HepG2 (cell line): ENCODE measurements at regions not wholly inside any gene's neighbourhood (a gene's known extent, or its start where the extent isn't known, plus 50 kb on each side); places are given as distances from the start of the nearest gene placed in this dataset.

Source experiments
- KLF6 ChIP-seq: IDR thresholded peaks from 2 replicates; pipeline ENCODE4 v1.8.0; 2016; ENCODE audit warnings: missing biosample characterization, missing genetic modification reagents
- SMC3 ChIP-seq: IDR thresholded peaks from 2 replicates; pipeline ENCODE4 v1.6.1; 2011; ENCODE audit warnings: low read length, improper control_type of control experiment
- TF ChIP-seq, protein P1 (sequence below): sonication (generic); formaldehyde crosslinking; IDR thresholded peaks from 2 replicates; pipeline ENCODE4 v1.5.1; 2020; ENCODE audit warnings: missing genetic modification reagents, mild to moderate bottlenecking, borderline replicate concordance
- TF ChIP-seq, protein P2 (sequence below): sonication (generic); formaldehyde crosslinking; IDR thresholded peaks from 2 replicates; pipeline ENCODE4 v1.5.0; 2020; ENCODE audit warnings: mild to moderate bottlenecking, missing genetic modification reagents, moderate library complexity

DNA sequence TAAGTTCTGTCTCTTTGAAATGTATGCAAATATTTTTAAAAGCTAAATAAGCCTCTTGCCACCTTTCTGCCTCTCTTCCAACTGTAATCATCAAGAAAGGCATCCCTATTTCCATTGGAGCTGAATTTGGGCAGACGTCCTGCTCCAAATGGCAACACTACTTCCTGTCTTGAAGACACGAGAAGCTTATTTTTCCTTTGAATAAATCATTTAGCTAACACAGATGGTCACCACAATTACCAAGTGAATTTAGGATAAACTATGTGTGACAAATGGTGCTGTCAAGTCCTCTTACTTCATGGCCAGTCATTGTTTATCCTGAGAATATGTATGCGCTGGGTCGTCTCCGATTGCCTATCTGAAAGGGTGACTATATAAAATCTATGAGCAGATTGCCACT, 268.0 kb downstream of the ANKRD7 start:
- TF ChIP-seq, protein P1, sequence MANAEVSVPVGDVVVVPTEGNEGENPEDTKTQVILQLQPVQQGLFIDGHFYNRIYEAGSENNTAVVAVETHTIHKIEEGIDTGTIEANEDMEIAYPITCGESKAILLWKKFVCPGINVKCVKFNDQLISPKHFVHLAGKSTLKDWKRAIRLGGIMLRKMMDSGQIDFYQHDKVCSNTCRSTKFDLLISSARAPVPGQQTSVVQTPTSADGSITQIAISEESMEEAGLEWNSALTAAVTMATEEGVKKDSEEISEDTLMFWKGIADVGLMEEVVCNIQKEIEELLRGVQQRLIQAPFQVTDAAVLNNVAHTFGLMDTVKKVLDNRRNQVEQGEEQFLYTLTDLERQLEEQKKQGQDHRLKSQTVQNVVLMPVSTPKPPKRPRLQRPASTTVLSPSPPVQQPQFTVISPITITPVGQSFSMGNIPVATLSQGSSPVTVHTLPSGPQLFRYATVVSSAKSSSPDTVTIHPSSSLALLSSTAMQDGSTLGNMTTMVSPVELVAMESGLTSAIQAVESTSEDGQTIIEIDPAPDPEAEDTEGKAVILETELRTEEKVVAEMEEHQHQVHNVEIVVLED (CRISPR knock-in tag) = no peak
- TF ChIP-seq SMC3 (no peak), KLF6 (CRISPR knock-in tag) (no peak)
- TF ChIP-seq, protein P2, sequence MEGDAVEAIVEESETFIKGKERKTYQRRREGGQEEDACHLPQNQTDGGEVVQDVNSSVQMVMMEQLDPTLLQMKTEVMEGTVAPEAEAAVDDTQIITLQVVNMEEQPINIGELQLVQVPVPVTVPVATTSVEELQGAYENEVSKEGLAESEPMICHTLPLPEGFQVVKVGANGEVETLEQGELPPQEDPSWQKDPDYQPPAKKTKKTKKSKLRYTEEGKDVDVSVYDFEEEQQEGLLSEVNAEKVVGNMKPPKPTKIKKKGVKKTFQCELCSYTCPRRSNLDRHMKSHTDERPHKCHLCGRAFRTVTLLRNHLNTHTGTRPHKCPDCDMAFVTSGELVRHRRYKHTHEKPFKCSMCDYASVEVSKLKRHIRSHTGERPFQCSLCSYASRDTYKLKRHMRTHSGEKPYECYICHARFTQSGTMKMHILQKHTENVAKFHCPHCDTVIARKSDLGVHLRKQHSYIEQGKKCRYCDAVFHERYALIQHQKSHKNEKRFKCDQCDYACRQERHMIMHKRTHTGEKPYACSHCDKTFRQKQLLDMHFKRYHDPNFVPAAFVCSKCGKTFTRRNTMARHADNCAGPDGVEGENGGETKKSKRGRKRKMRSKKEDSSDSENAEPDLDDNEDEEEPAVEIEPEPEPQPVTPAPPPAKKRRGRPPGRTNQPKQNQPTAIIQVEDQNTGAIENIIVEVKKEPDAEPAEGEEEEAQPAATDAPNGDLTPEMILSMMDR = no peak
